RWPE2 (cell line): ENCODE measurements at regions not wholly inside any gene's neighbourhood (a gene's known extent, or its start where the extent isn't known, plus 50 kb on each side); places are given as distances from the start of the nearest gene placed in this dataset.

ENCODE experiments used
- ATAC-seq: fragments of 200-7000 bp; cut with Tn5 transposase; 3 replicates; pipeline ENCODE4 v1.9.1; 2021; ENCODE audit warnings: low read depth
- DNase-seq: peaks from one replicate; pipeline ENCODE4 v3.0.0-alpha.2; 2020; ENCODE audit warnings: low spot score
- H3K27ac ChIP-seq: fragments of 450-650 bp; 2 replicates; pipeline ENCODE4 v1.5.1; 2017; ENCODE audit warnings: mild to moderate bottlenecking; ENCODE audit not compliant: poor library complexity, severe bottlenecking
- H3K27me3 ChIP-seq: fragments of 250-450 bp; sonication (Bioruptor Pico); 2 replicates; pipeline ENCODE4 v1.5.1; 2021; ENCODE audit warnings: mild to moderate bottlenecking, moderate library complexity; ENCODE audit not compliant: insufficient read depth, poor library complexity, severe bottlenecking
- H3K36me3 ChIP-seq: fragments of 250-450 bp; sonication (Bioruptor Pico); 2 replicates; pipeline ENCODE4 v1.5.1; 2020; ENCODE audit warnings: low read depth, mild to moderate bottlenecking, moderate library complexity
- H3K4me1 ChIP-seq: fragments of 250-450 bp; sonication (Bioruptor Pico); 2 replicates; pipeline ENCODE4 v1.5.1; 2021; ENCODE audit warnings: mild to moderate bottlenecking, moderate library complexity; ENCODE audit not compliant: insufficient read depth, poor library complexity, severe bottlenecking
- H3K4me3 ChIP-seq: fragments of 250-450 bp; sonication (Bioruptor Pico); 2 replicates; pipeline ENCODE4 v1.5.1; 2021; ENCODE audit warnings: mild to moderate bottlenecking, moderate library complexity; ENCODE audit not compliant: severe bottlenecking
- H3K9me3 ChIP-seq: fragments of 250-450 bp; sonication (Bioruptor Pico); 2 replicates; pipeline ENCODE4 v1.5.1; 2021; ENCODE audit warnings: mild to moderate bottlenecking, moderate library complexity; ENCODE audit not compliant: severe bottlenecking
- CTCF ChIP-seq: fragments of 450-650 bp; IDR thresholded peaks from one replicate; pipeline ENCODE4 v1.5.1; 2017; ENCODE audit warnings: mild to moderate bottlenecking, moderate library complexity; ENCODE audit not compliant: poor library complexity, severe bottlenecking

DNA sequence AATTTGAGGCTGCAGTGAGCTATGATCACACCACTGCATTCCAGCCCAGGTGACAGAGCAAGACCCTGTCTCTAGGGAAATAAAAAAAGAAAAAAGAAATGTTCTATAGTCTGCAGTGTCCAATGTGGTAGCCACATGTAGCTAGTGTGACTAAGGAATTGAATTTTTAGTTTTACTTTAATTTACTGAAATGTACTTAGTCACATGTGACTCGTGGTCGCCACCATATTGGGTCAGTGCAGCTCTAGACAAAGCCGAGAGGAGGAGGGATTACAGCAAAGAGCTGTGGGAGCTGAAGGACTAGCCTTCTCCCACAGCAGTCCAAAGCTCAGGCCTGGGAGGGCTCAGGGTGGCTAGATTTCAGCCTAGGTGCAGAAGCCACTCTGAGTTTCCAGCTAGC, 65.9 kb upstream of the NTRK3 start:
- H3K27ac ChIP-seq: no peak overlapping the region

GRCh38 chr15:88321271-88321670, 64.7 kb upstream of the NTRK3 start:
- no peak for DNase-seq

More for the DNA sequence above, 65.9 kb upstream of the NTRK3 start:
- Histone ChIP-seq H3K9me3 (no peaks in the 10 kb centered on the region), H3K27me3 (peaks cover 19% of the 10 kb centered on the region), H3K4me1 (no peaks in the 10 kb centered on the region), H3K4me3 (no peak overlapping the region), H3K36me3 (no peaks in the 10 kb centered on the region)
- no peak for ATAC-seq
- no peak for DNase-seq
- no peak for TF ChIP-seq CTCF

DNA sequence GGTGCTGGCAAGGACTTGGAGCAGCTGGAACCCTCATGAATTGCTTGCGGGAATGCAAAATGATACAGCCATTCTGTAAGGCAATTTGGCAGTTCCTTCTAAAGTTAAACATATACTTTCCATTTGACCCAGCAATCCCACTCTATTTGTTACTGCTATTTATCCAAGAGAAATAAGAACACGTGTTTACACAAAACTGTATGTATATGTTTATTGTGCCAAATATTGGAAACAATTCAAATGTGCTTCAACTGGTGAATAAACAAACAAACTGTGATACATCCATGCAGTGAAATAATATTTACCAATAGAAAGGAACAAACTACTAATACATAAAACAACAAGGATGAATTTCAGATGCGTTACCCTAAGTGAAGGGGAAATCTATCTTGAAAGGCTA, 60.0 kb upstream of the NTRK3 start:
- no peak overlapping the region for H3K27ac ChIP-seq
- H3K9me3 ChIP-seq: no peaks in the 10 kb centered on the region
- peaks cover 25% of the 10 kb centered on the region for H3K27me3 ChIP-seq
- H3K4me1 ChIP-seq: no peaks in the 10 kb centered on the region
- DNase-seq: no peak
- H3K36me3 ChIP-seq: no peaks in the 10 kb centered on the region
- H3K4me3 ChIP-seq: no peak overlapping the region
- no peak for ATAC-seq
- no peak for TF ChIP-seq CTCF

More at GRCh38 chr15:88321271-88321670, 64.7 kb upstream of the NTRK3 start:
- H3K27ac ChIP-seq: no peak overlapping the region
- H3K9me3 ChIP-seq: no peaks in the 10 kb centered on the region
- ATAC-seq: no peak
- TF ChIP-seq CTCF: no peak
- no peaks in the 10 kb centered on the region for H3K4me1 ChIP-seq
- H3K36me3 ChIP-seq: no peaks in the 10 kb centered on the region
- no peak overlapping the region for H3K4me3 ChIP-seq
- H3K27me3 ChIP-seq: peaks cover 19% of the 10 kb centered on the region

- ATAC-seq: no peak
- Histone ChIP-seq H3K27ac (no peak overlapping the region), H3K4me3 (no peak overlapping the region), H3K27me3 (peaks cover 30% of the 10 kb centered on the region), H3K4me1 (no peaks in the 10 kb centered on the region), H3K9me3 (no peaks in the 10 kb centered on the region), H3K36me3 (no peaks in the 10 kb centered on the region)
- no peak for DNase-seq
- TF ChIP-seq CTCF: no peak
Measured at GRCh38 chr15:88315221-88315878, 58.8 kb upstream of the NTRK3 start.

DNA sequence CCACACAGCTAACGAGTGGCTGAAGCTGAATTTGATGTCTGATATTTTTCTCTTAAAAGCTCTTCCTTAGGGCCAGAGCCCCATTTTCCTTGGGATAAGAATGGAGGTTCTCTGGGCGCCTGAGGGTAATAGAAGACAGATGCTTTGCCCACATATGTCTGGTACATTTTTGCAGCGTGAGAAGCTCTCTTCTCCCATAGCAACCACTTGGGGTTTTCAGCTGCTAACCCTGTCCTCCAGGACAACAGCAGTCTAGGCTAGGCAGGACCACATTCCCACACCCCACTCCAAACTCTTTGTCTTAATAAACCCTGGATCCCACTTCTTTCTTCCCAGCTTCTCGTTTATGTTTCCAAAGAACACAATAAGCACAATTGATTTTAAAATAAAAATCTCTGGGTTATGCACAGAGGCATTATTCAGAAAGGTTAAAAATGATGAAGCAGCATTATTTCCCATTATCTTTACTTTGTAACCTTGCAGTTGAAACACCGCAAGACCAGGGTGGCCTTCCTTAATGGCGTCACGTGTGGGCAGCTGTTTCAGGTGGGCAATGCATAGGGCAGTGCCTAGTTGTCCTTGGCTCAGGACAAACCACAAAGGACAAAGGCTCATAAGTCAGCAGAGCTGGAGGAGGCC, 56.5 kb upstream of the NTRK3 start:
- TF ChIP-seq CTCF: no peak
- DNase-seq: no peak
- Histone ChIP-seq H3K36me3 (no peaks in the 10 kb centered on the region), H3K27ac (no peak overlapping the region), H3K9me3 (no peaks in the 10 kb centered on the region), H3K27me3 (peaks cover 34% of the 10 kb centered on the region), H3K4me3 (no peak overlapping the region), H3K4me1 (no peaks in the 10 kb centered on the region)
- ATAC-seq: no peak
